Breast epithelium (tissue), 3 donors: ENCODE measurements at regions not wholly inside any gene's neighbourhood (a gene's known extent, or its start where the extent isn't known, plus 50 kb on each side); places are given as distances from the start of the nearest gene placed in this dataset.

ENCODE experiments used
- POLR2A ChIP-seq: fragments of 450-650 bp; IDR thresholded peaks from one replicate; pipeline ENCODE4 v1.6.1; 2016; ENCODE audit warnings: antibody characterized with exemption, mild to moderate bottlenecking, moderate library complexity
- TF ChIP-seq, protein P1 (sequence below), 3 donors: fragments of 450-650 bp; IDR thresholded peaks; one replicate each; pipeline ENCODE4 v1.5.1; 2016 to 2017; ENCODE audit warnings: antibody characterized with exemption in 3 of 3, mild to moderate bottlenecking in 3 of 3, moderate library complexity in 3 of 3

DNA sequence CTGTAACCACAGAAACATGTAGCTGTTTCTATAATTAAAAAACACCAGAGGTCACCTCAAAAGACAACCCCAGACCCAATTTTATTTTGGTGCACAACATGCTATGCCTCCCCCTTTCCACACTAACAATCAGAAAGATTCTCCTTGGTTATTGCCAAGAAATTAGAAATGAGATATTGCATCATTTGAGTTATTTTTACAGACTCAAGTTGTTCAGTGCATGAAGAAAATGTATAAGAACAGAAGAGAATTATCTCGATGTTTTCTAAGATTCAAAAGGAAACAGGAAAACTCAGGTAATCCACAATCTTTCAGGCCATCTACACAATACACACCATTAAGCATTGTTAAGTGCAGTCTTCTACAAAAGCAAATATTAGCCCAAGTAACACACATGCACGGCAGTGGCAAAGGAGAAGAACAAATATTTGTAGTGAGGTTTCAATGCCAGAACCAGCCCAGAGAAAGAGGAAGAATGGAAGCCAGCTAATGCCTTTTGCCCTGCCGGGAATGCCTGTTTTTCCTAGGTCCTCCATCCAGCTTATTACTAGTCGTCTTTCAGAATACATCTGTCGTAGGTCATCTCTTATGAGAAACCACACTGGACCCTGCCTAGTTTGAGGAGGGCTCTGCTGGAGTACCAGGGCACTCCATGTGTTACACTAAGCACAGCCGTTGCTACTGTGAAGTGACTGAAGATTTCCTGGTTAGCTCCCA is 67.6 kb upstream of the C1GALT1 start:
- TF ChIP-seq, protein P1, sequence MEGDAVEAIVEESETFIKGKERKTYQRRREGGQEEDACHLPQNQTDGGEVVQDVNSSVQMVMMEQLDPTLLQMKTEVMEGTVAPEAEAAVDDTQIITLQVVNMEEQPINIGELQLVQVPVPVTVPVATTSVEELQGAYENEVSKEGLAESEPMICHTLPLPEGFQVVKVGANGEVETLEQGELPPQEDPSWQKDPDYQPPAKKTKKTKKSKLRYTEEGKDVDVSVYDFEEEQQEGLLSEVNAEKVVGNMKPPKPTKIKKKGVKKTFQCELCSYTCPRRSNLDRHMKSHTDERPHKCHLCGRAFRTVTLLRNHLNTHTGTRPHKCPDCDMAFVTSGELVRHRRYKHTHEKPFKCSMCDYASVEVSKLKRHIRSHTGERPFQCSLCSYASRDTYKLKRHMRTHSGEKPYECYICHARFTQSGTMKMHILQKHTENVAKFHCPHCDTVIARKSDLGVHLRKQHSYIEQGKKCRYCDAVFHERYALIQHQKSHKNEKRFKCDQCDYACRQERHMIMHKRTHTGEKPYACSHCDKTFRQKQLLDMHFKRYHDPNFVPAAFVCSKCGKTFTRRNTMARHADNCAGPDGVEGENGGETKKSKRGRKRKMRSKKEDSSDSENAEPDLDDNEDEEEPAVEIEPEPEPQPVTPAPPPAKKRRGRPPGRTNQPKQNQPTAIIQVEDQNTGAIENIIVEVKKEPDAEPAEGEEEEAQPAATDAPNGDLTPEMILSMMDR (IDR thresholded peaks at IDR 0.05): no peak
- TF ChIP-seq POLR2A: no peak
